IMR-90 (cell line): ENCODE measurements at regions not wholly inside any gene's neighbourhood (a gene's known extent, or its start where the extent isn't known, plus 50 kb on each side); places are given as distances from the start of the nearest gene placed in this dataset.

Experiments used
- ATAC-seq: fragments of 200-7000 bp; cut with Tn5 transposase; 2 replicates; pipeline ENCODE4 v1.9.1; 2020; ENCODE audit warnings: low read depth, mild to moderate bottlenecking, moderate library complexity
- BruUV-seq: library from RNA; stranded (reverse); fragments of 400-500 nt; replicated peaks from 2 replicates; lab custom pipeline; 2021; lab: Mats Ljungman, UMichigan
- CTCF ChIA-PET: fragments of 300-600 bp; formaldehyde crosslinking; extraction: SDS; loops from one replicate; lab custom pipeline; 2021; ENCODE audit warnings: antibody characterized with exemption; lab: Yijun Ruan, JAX
- POLR2A ChIA-PET: fragments of 300-600 bp; sonication (Branson Sonifier 250); formaldehyde crosslinking; loops from one replicate; lab custom pipeline; 2022; ENCODE audit warnings: antibody characterized with exemption; ENCODE audit not compliant: unreplicated experiment; lab: Charles Lee
- DNase-seq: peaks from one replicate; pipeline ENCODE4 v3.0.0; 2013
- H2AFZ ChIP-seq: replicated peaks from 2 replicates; pipeline ENCODE3; 2013; ENCODE audit warnings: low read length, mild to moderate bottlenecking; ENCODE audit not compliant: poor library complexity
- H2AK5ac ChIP-seq: 2 replicates; pipeline ENCODE4 v1.6.1; 2013; ENCODE audit warnings: low read depth, low read length, inconsistent platforms
- H2AK9ac ChIP-seq: replicated peaks from 2 replicates; pipeline ENCODE3; 2013; ENCODE audit warnings: mild to moderate bottlenecking, low read depth, low read length, moderate library complexity; ENCODE audit not compliant: poor library complexity
- H2BK120ac ChIP-seq: 2 replicates; pipeline ENCODE4 v1.6.1; 2013; ENCODE audit warnings: low read depth, low read length, inconsistent platforms
- H2BK15ac ChIP-seq: 3 replicates; pipeline ENCODE4 v1.6.1; 2013; ENCODE audit warnings: low read depth, low read length, inconsistent platforms
- H2BK20ac ChIP-seq: 2 replicates; pipeline ENCODE4 v1.6.1; 2013; ENCODE audit warnings: low read depth, mild to moderate bottlenecking, inconsistent platforms, low read length, moderate library complexity
- H2BK5ac ChIP-seq: 2 replicates; pipeline ENCODE4 v1.6.1; 2013; ENCODE audit warnings: mild to moderate bottlenecking, low read depth, low read length, inconsistent platforms; ENCODE audit not compliant: poor library complexity, severe bottlenecking
- H3K14ac ChIP-seq: replicated peaks from 2 replicates; pipeline ENCODE4 v1.6.1; 2013; ENCODE audit warnings: low read depth, low read length, inconsistent platforms
- H3K18ac ChIP-seq: 2 replicates; pipeline ENCODE4 v1.6.1; 2013; ENCODE audit warnings: low read depth, low read length, control low read depth
- H3K23ac ChIP-seq: 2 replicates; pipeline ENCODE4 v1.6.1; 2013; ENCODE audit warnings: low read depth, low read length, inconsistent platforms
- H3K27ac ChIP-seq: 2 replicates; pipeline ENCODE4 v1.5.1; 2013; ENCODE audit warnings: mild to moderate bottlenecking, control low read depth, low read length; ENCODE audit not compliant: insufficient read depth
- H3K27me3 ChIP-seq: 2 replicates; pipeline ENCODE4 v1.6.1; 2013; ENCODE audit warnings: low read length; ENCODE audit not compliant: control insufficient read depth, insufficient read depth
- H3K36me3 ChIP-seq: 2 replicates; pipeline ENCODE4 v1.6.1; 2013; ENCODE audit warnings: low read length, mixed read lengths; ENCODE audit not compliant: control insufficient read depth, insufficient read depth
- H3K4ac ChIP-seq: 2 replicates; pipeline ENCODE4 v1.6.1; 2013; ENCODE audit warnings: low read depth, low read length, inconsistent platforms
- H3K4me1 ChIP-seq: 2 replicates; pipeline ENCODE4 v1.6.1; 2013; ENCODE audit warnings: low read length, mixed read lengths; ENCODE audit not compliant: control insufficient read depth, insufficient read depth
- H3K4me2 ChIP-seq: 2 replicates; pipeline ENCODE4 v1.6.1; 2013; ENCODE audit warnings: low read depth, mild to moderate bottlenecking, control low read depth, low read length, moderate library complexity
- H3K4me3 ChIP-seq: 2 replicates; pipeline ENCODE4 v1.5.1; 2013; ENCODE audit warnings: low read depth, mild to moderate bottlenecking, control low read depth, low read length, moderate library complexity; ENCODE audit not compliant: insufficient read depth
- H3K56ac ChIP-seq: 2 replicates; pipeline ENCODE4 v1.6.1; 2013; ENCODE audit warnings: low read length, inconsistent platforms; ENCODE audit not compliant: insufficient read depth; ENCODE audit errors: extremely low read depth
- H3K79me1 ChIP-seq, 2 experiments: 2 replicates each; pipeline ENCODE4 v1.6.1; 2013; ENCODE audit warnings: low read length in 2 of 2, inconsistent platforms in 1 of 2, low read depth in 1 of 2
- H3K9ac ChIP-seq: 2 replicates; pipeline ENCODE4 v1.6.1; 2013; ENCODE audit warnings: low read depth, low read length, control low read depth
- H3K9me1 ChIP-seq: 2 replicates; pipeline ENCODE4 v1.6.1; 2013; ENCODE audit warnings: low read length, inconsistent platforms; ENCODE audit not compliant: insufficient read depth
- H3K9me3 ChIP-seq: 2 replicates; pipeline ENCODE4 v1.6.1; 2013; ENCODE audit warnings: low read length; ENCODE audit not compliant: control insufficient read depth, insufficient read depth
- H4K20me1 ChIP-seq: 2 replicates; pipeline ENCODE4 v1.6.1; 2013; ENCODE audit warnings: low read length, inconsistent platforms; ENCODE audit not compliant: insufficient read depth
- H4K5ac ChIP-seq: 2 replicates; pipeline ENCODE4 v1.6.1; 2013; ENCODE audit warnings: mild to moderate bottlenecking, low read depth, low read length, control low read depth
- H4K8ac ChIP-seq, 2 experiments: 2 replicates each; pipeline ENCODE4 v1.6.1; 2013; ENCODE audit warnings: low read depth in 2 of 2, low read length in 2 of 2, control low read depth in 1 of 2, inconsistent platforms in 1 of 2
- H4K91ac ChIP-seq: 2 replicates; pipeline ENCODE4 v1.6.1; 2013; ENCODE audit warnings: low read depth, low read length, inconsistent platforms; ENCODE audit not compliant: insufficient read depth
- BHLHE40 ChIP-seq: fragments of 150-350 bp; IDR thresholded peaks from 2 replicates; pipeline ENCODE4 v1.6.1; 2016; ENCODE audit warnings: mild to moderate bottlenecking, low read depth, low read length
- CEBPB ChIP-seq: IDR thresholded peaks from 2 replicates; pipeline ENCODE4 v1.6.1; 2012; ENCODE audit warnings: low read depth, low read length, improper control_type of control experiment
- CHD1 ChIP-seq: IDR thresholded peaks from 2 replicates; pipeline ENCODE4 v1.6.1; 2012; ENCODE audit warnings: low read depth, low read length, improper control_type of control experiment
- FOS ChIP-seq: fragments of 150-350 bp; IDR thresholded peaks from 2 replicates; pipeline ENCODE4 v1.6.1; 2016; ENCODE audit warnings: low read depth, low read length
- MAFK ChIP-seq: IDR thresholded peaks from 2 replicates; pipeline ENCODE4 v1.6.1; 2012; ENCODE audit warnings: low read depth, low read length, improper control_type of control experiment
- MXI1 ChIP-seq: IDR thresholded peaks from 2 replicates; pipeline ENCODE4 v1.6.1; 2012; ENCODE audit warnings: low read depth, mild to moderate bottlenecking, low read length, moderate library complexity, borderline replicate concordance
- POLR2A ChIP-seq: IDR thresholded peaks from 2 replicates; pipeline ENCODE4 v1.6.1; 2012; ENCODE audit warnings: mild to moderate bottlenecking, low read depth, low read length
- RAD21 ChIP-seq: IDR thresholded peaks from 2 replicates; pipeline ENCODE4 v1.6.1; 2012; ENCODE audit warnings: low read length, improper control_type of control experiment
- RCOR1 ChIP-seq: IDR thresholded peaks from 2 replicates; pipeline ENCODE4 v1.6.1; 2012; ENCODE audit warnings: mild to moderate bottlenecking, low read length, improper control_type of control experiment; ENCODE audit not compliant: insufficient replicate concordance
- RFX5 ChIP-seq: IDR thresholded peaks from 2 replicates; pipeline ENCODE4 v1.8.0; 2012; ENCODE audit warnings: low read depth, mild to moderate bottlenecking, low read length, moderate library complexity
- SMC3 ChIP-seq: fragments of 150-350 bp; IDR thresholded peaks from 2 replicates; pipeline ENCODE4 v1.6.1; 2016; ENCODE audit warnings: low read depth, mild to moderate bottlenecking, antibody characterized with exemption, low read length, moderate library complexity
- WGBS, 2 experiments: methylation state at CpG; one replicate each; pipeline versions ENCODE4 v1.1.5 to v1.1.7; 2013; ENCODE audit warnings: missing lambda C conversion rate in 2 of 2; ENCODE audit not compliant: insufficient read length in 1 of 2; ENCODE audit errors: extremely low coverage in 2 of 2; 5-methylcytosine and 5-hydroxymethylcytosine counted together
- dilution Hi-C: fragments of 300-500 bp; cut with HindIII; formaldehyde crosslinking; loops from one replicate; pipeline ENCODE4 v1.14.3; 2018; ENCODE audit warnings: low sequenced_read_pairs; ENCODE audit not compliant: unreplicated experiment
- in situ Hi-C: fragments of 300-500 bp; cut with MboI; formaldehyde crosslinking; loops from 3 replicates; pipeline ENCODE4 v1.14.3; 2019; ENCODE audit warnings: low sequenced_read_pairs, inconsistent platforms, mixed read lengths
- intact Hi-C: fragments of 100-400 bp; cut with micrococcal nuclease; formaldehyde crosslinking; loops from 2 replicates; pipeline ENCODE4 v1.10.0; 2022
- TF ChIP-seq, protein P1 (sequence below): conservative IDR thresholded peaks from 2 replicates; pipeline ENCODE4 v1.5.1; 2012; ENCODE audit warnings: mild to moderate bottlenecking, low read depth, low read length, improper control_type of control experiment

DNA sequence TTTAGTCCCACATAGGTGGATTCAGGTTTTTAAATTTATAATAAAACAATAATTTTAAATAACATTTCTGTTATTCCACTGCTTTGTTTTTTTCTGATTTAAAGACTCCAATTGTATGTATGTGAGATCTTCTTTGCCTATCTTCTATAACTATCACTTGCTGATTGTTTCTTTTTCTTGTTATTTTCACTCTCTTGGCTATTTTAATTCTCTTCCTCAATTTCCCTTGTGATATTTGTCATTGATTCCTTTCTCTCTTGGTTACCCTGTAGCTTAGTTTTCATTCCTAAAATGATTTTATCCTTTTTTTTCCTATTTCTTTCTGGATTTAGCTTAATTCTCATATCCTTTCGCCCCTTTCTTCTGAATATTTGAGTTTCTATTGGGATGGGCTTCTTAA lies 227.3 kb upstream of the TENT5A start:
- Histone ChIP-seq H2AK9ac (no peak overlapping the region), H3K4me1 (no peaks in the 10 kb centered on the region; the same call in 1 of the 2 replicates), H2BK15ac (no peak overlapping the region), H3K4me2 (no peak overlapping the region), H3K23ac (no peak overlapping the region), H2AK5ac (no peak overlapping the region), H3K56ac (no peak overlapping the region), H3K18ac (no peak overlapping the region), H3K4ac (no peak overlapping the region), H2AFZ (no peak overlapping the region), H4K5ac (no peak overlapping the region), H4K20me1 (no peaks in the 10 kb centered on the region), H2BK120ac (no peak overlapping the region), H3K79me1 (no peaks in the 10 kb centered on the region), H3K9ac (no peak overlapping the region), H3K9me3 (no peaks in the 10 kb centered on the region), H3K27ac (no peak overlapping the region), H2BK5ac (no peak overlapping the region), H3K4me3 (no peak overlapping the region), H3K9me1 (no peaks in the 10 kb centered on the region), H4K91ac (no peak overlapping the region), H3K36me3 (no peaks in the 10 kb centered on the region), H3K14ac (no peak overlapping the region), H2BK20ac (no peak overlapping the region), H4K8ac (no peak overlapping the region), H3K27me3 (no peaks in the 10 kb centered on the region)
- DNase-seq (no peak), ATAC-seq (no peak)
- no CpG with 5 or more reads among the region's 1 CpG for WGBS, 2 experiments
- intact Hi-C loops (no loop called here), in situ Hi-C loops (no loop called here), dilution Hi-C loops (no loop called here)
- ChIA-PET POLR2A (no interaction called here), CTCF (interaction anchor here (0.6 kb wide), 1 partner anchor 801 kb away, joined by 3 read pairs; no protein-coding TSS in a partner anchor)
- no TSS peak for BruUV-seq
- TF ChIP-seq MXI1 (no peak), FOS (no peak), MAFK (no peak), RCOR1 (no peak), POLR2A (no peak), CEBPB (no peak), RFX5 (no peak), BHLHE40 (no peak), SMC3 (no peak), RAD21 (no peak), CHD1 (no peak)
- TF ChIP-seq, protein P1, sequence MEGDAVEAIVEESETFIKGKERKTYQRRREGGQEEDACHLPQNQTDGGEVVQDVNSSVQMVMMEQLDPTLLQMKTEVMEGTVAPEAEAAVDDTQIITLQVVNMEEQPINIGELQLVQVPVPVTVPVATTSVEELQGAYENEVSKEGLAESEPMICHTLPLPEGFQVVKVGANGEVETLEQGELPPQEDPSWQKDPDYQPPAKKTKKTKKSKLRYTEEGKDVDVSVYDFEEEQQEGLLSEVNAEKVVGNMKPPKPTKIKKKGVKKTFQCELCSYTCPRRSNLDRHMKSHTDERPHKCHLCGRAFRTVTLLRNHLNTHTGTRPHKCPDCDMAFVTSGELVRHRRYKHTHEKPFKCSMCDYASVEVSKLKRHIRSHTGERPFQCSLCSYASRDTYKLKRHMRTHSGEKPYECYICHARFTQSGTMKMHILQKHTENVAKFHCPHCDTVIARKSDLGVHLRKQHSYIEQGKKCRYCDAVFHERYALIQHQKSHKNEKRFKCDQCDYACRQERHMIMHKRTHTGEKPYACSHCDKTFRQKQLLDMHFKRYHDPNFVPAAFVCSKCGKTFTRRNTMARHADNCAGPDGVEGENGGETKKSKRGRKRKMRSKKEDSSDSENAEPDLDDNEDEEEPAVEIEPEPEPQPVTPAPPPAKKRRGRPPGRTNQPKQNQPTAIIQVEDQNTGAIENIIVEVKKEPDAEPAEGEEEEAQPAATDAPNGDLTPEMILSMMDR: no peak
